ENCODE measurements at regions not wholly inside any gene's neighbourhood (a gene's known extent, or its start where the extent isn't known, plus 50 kb on each side); places are given as distances from the start of the nearest gene placed in this dataset.
A peak's percentile ranks its signal among the peaks of the same experiment; 100 is the strongest.
"Not testable (repeated sequence)": the region's sequence is repeated elsewhere in the genome, so short reads cannot be mapped to it uniquely, and the experiment has no call there.

- no peak for DNase-seq (ENCODE audit: low read depth)
These were observed 120.6 kb upstream of the JADE1 start for GRCh38 chr4:128688846-128689437.

- DNase-seq (ENCODE audit: low read depth), result no peak
These were observed 121.3 kb upstream of the JADE1 start for GRCh38 chr4:128688033-128688721.

- DNase-seq (ENCODE audit: low read depth), result no peak
These were observed 122.7 kb upstream of the JADE1 start for GRCh38 chr4:128686810-128687209.

GRCh38 chr4:128686032-128686465 is 123.5 kb upstream of the JADE1 start:
- DNase-seq (ENCODE audit: low read depth), result peak; percentile 65

GRCh38 chr4:128684016-128684415 is 125.5 kb upstream of the JADE1 start:
- no peak for DNase-seq (ENCODE audit: low read depth)

- DNase-seq (ENCODE audit: low read depth), result no peak
These were observed 126.4 kb upstream of the JADE1 start for GRCh38 chr4:128682942-128683666.

GRCh38 chr4:128676095-128676494 is 133.4 kb upstream of the JADE1 start:
- DNase-seq (ENCODE audit: low read depth), result no peak

- no peak for DNase-seq (ENCODE audit: low read depth)
These were observed 134.4 kb upstream of the JADE1 start for GRCh38 chr4:128675083-128675482.

- DNase-seq (ENCODE audit: low read depth), result not testable (repeated sequence)
These were observed 136.3 kb upstream of the JADE1 start for GRCh38 chr4:128673159-128673558.

- DNase-seq (ENCODE audit: low read depth), result not testable (repeated sequence)
These were observed 136.9 kb upstream of the JADE1 start for GRCh38 chr4:128672596-128672995.

GRCh38 chr4:128670513-128670912 is 139.0 kb upstream of the JADE1 start:
- DNase-seq (ENCODE audit: low read depth), result peak; percentile 21

GRCh38 chr4:128668566-128668965 is 140.9 kb upstream of the JADE1 start:
- no peak for DNase-seq (ENCODE audit: low read depth)

- no peak for DNase-seq (ENCODE audit: low read depth)
These were observed 144.0 kb upstream of the JADE1 start for GRCh38 chr4:128665514-128665913.

- no peak for DNase-seq (ENCODE audit: low read depth)
These were observed 146.2 kb upstream of the JADE1 start for GRCh38 chr4:128663325-128663724.

GRCh38 chr4:128661479-128661878 is 148.0 kb upstream of the JADE1 start:
- no peak for DNase-seq (ENCODE audit: low read depth)

GRCh38 chr4:128660361-128661215 is 148.9 kb upstream of the JADE1 start:
- DNase-seq (ENCODE audit: low read depth), result peak; percentile 79

GRCh38 chr4:128658214-128658631 is 151.3 kb upstream of the JADE1 start:
- DNase-seq (ENCODE audit: low read depth), result no peak

- DNase-seq (ENCODE audit: low read depth), result no peak
These were observed 151.9 kb upstream of the JADE1 start for GRCh38 chr4:128657638-128658037.

- DNase-seq (ENCODE audit: low read depth), result no peak
These were observed 155.0 kb upstream of the JADE1 start for GRCh38 chr4:128654465-128654864.

GRCh38 chr4:128653527-128654444 is 155.7 kb upstream of the JADE1 start:
- peak; percentile 61 for DNase-seq (ENCODE audit: low read depth)

- DNase-seq (ENCODE audit: low read depth), result peak; percentile 61
These were observed 159.8 kb upstream of the JADE1 start for GRCh38 chr4:128649575-128650205.

All from iris pigment epithelial cell (primary cell).